Keratinocyte (primary cell): ENCODE measurements at regions not wholly inside any gene's neighbourhood (a gene's known extent, or its start where the extent isn't known, plus 50 kb on each side); places are given as distances from the start of the nearest gene placed in this dataset.

ENCODE experiments used
- DNase-seq: peaks from one replicate; pipeline ENCODE4 v3.0.0-alpha.2; 2011; ENCODE audit warnings: low read depth, missing footprints, low spot score
- FAIRE-seq: peaks from 2 replicates; lab custom pipeline; 2011; peaks lifted over from hg19 to GRCh38; lab: Jason Lieb, UNC
- H2AFZ ChIP-seq: 2 replicates; pipeline ENCODE4 v1.6.0; 2012; ENCODE audit warnings: low read length, control low read depth, inconsistent platforms; ENCODE audit not compliant: control insufficient read depth
- H3K27ac ChIP-seq: 2 replicates; pipeline ENCODE4 v1.5.1; 2011; ENCODE audit warnings: low read length; ENCODE audit not compliant: control insufficient read depth, insufficient read depth
- H3K27me3 ChIP-seq: 3 replicates; pipeline ENCODE4 v1.6.0; 2011; ENCODE audit warnings: low read length; ENCODE audit not compliant: control insufficient read depth, insufficient read depth; ENCODE audit errors: extremely low read depth
- H3K36me3 ChIP-seq, 2 experiments: 2 replicates in 1 of 2; 3 replicates in 1 of 2; pipeline ENCODE4 v1.5.1; 2011; ENCODE audit warnings: low read length in 2 of 2, mild to moderate bottlenecking in 1 of 2; ENCODE audit not compliant: control insufficient read depth in 2 of 2, insufficient read depth in 2 of 2; ENCODE audit errors: extremely low read depth in 1 of 2
- H3K4me1 ChIP-seq: 3 replicates; pipeline ENCODE4 v1.5.1; 2011; ENCODE audit warnings: low read length; ENCODE audit not compliant: control insufficient read depth, insufficient read depth; ENCODE audit errors: extremely low read depth
- H3K4me2 ChIP-seq: 3 replicates; pipeline ENCODE4 v1.6.0; 2011; ENCODE audit warnings: low read depth, low read length; ENCODE audit not compliant: control insufficient read depth, insufficient read depth; ENCODE audit errors: extremely low read depth
- H3K4me3 ChIP-seq, 3 experiments: fragments of 200-600 bp in 1 of 3; sonication (generic) in 1 of 3; 2 replicates in 2 of 3; 3 replicates in 1 of 3; pipeline ENCODE4 v1.5.1; 2011 to 2016; ENCODE audit warnings: low read length in 3 of 3, mild to moderate bottlenecking in 3 of 3, control low read depth in 2 of 3, inconsistent platforms in 1 of 3, low read depth in 1 of 3, mixed read lengths in 1 of 3, mixed run types in 1 of 3, moderate library complexity in 1 of 3; ENCODE audit not compliant: control insufficient read depth in 2 of 3, insufficient read depth in 2 of 3; ENCODE audit errors: extremely low read depth in 1 of 3
- H3K79me2 ChIP-seq: 2 replicates; pipeline ENCODE4 v1.6.0; 2012; ENCODE audit warnings: low read length; ENCODE audit not compliant: control insufficient read depth, insufficient read depth
- H3K9ac ChIP-seq: 3 replicates; pipeline ENCODE4 v1.6.0; 2011; ENCODE audit warnings: low read length; ENCODE audit not compliant: control insufficient read depth, insufficient read depth; ENCODE audit errors: extremely low read depth
- H3K9me1 ChIP-seq: 3 replicates; pipeline ENCODE4 v1.6.0; 2011; ENCODE audit warnings: low read length; ENCODE audit not compliant: control insufficient read depth, insufficient read depth; ENCODE audit errors: extremely low read depth
- H3K9me3 ChIP-seq: 2 replicates; pipeline ENCODE4 v1.5.1; 2012; ENCODE audit warnings: low read depth, low read length; ENCODE audit not compliant: control insufficient read depth
- H4K20me1 ChIP-seq: 3 replicates; pipeline ENCODE4 v1.6.0; 2011; ENCODE audit warnings: low read length; ENCODE audit not compliant: control insufficient read depth, insufficient read depth; ENCODE audit errors: extremely low read depth
- EZH2 ChIP-seq: IDR thresholded peaks from one replicate; pipeline ENCODE4 v1.6.1; 2012; ENCODE audit warnings: inconsistent platforms, mild to moderate bottlenecking, low read length, moderate library complexity
- dilution Hi-C: fragments of 300-500 bp; cut with MboI; formaldehyde crosslinking; loops from one replicate; pipeline ENCODE4 v1.7.0; 2020; ENCODE audit warnings: low sequenced_read_pairs; ENCODE audit not compliant: extremely low pct_ligation_motif_present
- TF ChIP-seq, protein P1 (sequence below), 3 experiments: IDR thresholded peaks in 1 of 3; conservative IDR thresholded peaks in 1 of 3; optimal IDR thresholded peaks in 1 of 3; 2 replicates in 2 of 3; 3 replicates in 1 of 3; pipeline versions ENCODE3 to v1.5.1; 2011; ENCODE audit warnings: low read length in 3 of 3, mild to moderate bottlenecking in 3 of 3, moderate library complexity in 2 of 3, control low read depth in 1 of 3, inconsistent platforms in 1 of 3; ENCODE audit not compliant: insufficient read depth in 2 of 3; ENCODE audit errors: extremely low read depth in 1 of 3

DNA sequence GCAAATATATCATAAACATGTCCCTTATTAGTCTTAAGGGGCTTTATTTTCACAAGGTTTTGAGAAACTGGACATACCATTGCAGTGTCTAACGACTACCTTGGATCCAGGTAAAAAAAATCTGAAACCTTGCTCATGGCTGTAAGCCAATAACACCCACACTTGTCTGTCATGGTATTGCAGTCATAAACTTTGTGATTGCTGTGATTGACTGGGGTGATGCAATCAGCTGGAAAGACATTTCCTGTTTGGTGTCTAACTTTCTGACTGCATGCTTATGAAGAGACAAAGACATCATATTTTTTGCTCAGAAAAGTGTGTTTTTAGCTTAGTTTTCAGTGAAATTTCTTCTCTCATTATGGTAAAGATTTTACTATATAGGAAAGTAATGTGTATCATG is 635.0 kb downstream of the TSN start:
- dilution Hi-C loops = no loop called here
- H2AFZ ChIP-seq = no peak overlapping the region
- H3K79me2 ChIP-seq = no peaks in the 10 kb centered on the region
- FAIRE-seq (no peak), DNase-seq (no peak)
- H3K27ac ChIP-seq = no peak overlapping the region
- no peaks in the 10 kb centered on the region for H3K36me3 ChIP-seq
- no peaks in the 10 kb centered on the region for H4K20me1 ChIP-seq
- no peak overlapping the region for H3K4me2 ChIP-seq
- H3K4me3 ChIP-seq = no peak overlapping the region
- no peaks in the 10 kb centered on the region for H3K9me3 ChIP-seq
- TF ChIP-seq EZH2 = no peak
- TF ChIP-seq, protein P1, sequence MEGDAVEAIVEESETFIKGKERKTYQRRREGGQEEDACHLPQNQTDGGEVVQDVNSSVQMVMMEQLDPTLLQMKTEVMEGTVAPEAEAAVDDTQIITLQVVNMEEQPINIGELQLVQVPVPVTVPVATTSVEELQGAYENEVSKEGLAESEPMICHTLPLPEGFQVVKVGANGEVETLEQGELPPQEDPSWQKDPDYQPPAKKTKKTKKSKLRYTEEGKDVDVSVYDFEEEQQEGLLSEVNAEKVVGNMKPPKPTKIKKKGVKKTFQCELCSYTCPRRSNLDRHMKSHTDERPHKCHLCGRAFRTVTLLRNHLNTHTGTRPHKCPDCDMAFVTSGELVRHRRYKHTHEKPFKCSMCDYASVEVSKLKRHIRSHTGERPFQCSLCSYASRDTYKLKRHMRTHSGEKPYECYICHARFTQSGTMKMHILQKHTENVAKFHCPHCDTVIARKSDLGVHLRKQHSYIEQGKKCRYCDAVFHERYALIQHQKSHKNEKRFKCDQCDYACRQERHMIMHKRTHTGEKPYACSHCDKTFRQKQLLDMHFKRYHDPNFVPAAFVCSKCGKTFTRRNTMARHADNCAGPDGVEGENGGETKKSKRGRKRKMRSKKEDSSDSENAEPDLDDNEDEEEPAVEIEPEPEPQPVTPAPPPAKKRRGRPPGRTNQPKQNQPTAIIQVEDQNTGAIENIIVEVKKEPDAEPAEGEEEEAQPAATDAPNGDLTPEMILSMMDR (optimal IDR thresholded peaks at IDR 0.05 in 1 of 3, IDR thresholded peaks at IDR 0.05 in 1 of 3, conservative IDR thresholded peaks at IDR 0.05 in 1 of 3; ENCODE audit: extremely low read depth in 1 of 3, insufficient read depth in 2 of 3, low read length in 3 of 3) = no peak
- H3K9me1 ChIP-seq = no peaks in the 10 kb centered on the region
- no peaks in the 10 kb centered on the region for H3K27me3 ChIP-seq
- H3K9ac ChIP-seq = no peak overlapping the region
- no peaks in the 10 kb centered on the region for H3K4me1 ChIP-seq

DNA sequence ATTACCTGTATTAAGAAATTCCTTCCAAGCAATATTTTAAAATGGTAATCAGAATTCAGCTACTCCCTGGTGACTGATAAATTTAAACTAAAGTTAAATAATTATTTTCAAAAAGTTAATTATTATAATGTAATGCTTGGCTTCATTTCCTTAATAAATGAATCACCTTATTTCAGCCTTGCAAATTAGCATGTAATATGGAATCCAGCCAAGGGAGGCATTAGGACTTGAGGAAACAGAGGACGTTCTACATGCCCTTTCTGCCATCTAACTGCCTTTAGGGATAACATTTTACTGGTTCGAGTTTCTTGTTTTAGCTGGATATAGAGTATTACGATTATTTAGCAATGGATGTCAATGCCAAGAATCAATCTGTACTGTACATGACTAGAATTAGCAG is 636.3 kb downstream of the TSN start:
- no peaks in the 10 kb centered on the region for H3K27me3 ChIP-seq
- H4K20me1 ChIP-seq = no peaks in the 10 kb centered on the region
- FAIRE-seq (no peak), DNase-seq (no peak)
- dilution Hi-C loops = no loop called here
- no peaks in the 10 kb centered on the region for H3K4me1 ChIP-seq
- peaks cover 3% of the 10 kb centered on the region for H3K9me3 ChIP-seq
- H3K36me3 ChIP-seq = no peaks in the 10 kb centered on the region
- H3K4me2 ChIP-seq = no peak overlapping the region
- no peak overlapping the region for H3K27ac ChIP-seq
- no peak overlapping the region for H3K4me3 ChIP-seq
- no peaks in the 10 kb centered on the region for H3K79me2 ChIP-seq
- H3K9me1 ChIP-seq = no peaks in the 10 kb centered on the region
- TF ChIP-seq, protein P1 (optimal IDR thresholded peaks at IDR 0.05 in 1 of 3, IDR thresholded peaks at IDR 0.05 in 1 of 3, conservative IDR thresholded peaks at IDR 0.05 in 1 of 3; ENCODE audit: extremely low read depth in 1 of 3, insufficient read depth in 2 of 3, low read length in 3 of 3) = no peak
- TF ChIP-seq EZH2 = no peak
- H3K9ac ChIP-seq = no peak overlapping the region
- H2AFZ ChIP-seq = no peak overlapping the region
